HS-5 (cell line): ENCODE measurements at regions not wholly inside any gene's neighbourhood (a gene's known extent, or its start where the extent isn't known, plus 50 kb on each side); places are given as distances from the start of the nearest gene placed in this dataset.

Experiments used
- DNase-seq: peaks from one replicate; pipeline ENCODE4 v3.0.0-alpha.2; 2012; ENCODE audit warnings: low read depth

- DNase-seq = no peak
Observed at GRCh38 chr21:16181018-16181417, 451.2 kb downstream of the USP25 start.

GRCh38 chr21:16185766-16186165 lies 456.0 kb downstream of the USP25 start:
- no peak for DNase-seq

DNA sequence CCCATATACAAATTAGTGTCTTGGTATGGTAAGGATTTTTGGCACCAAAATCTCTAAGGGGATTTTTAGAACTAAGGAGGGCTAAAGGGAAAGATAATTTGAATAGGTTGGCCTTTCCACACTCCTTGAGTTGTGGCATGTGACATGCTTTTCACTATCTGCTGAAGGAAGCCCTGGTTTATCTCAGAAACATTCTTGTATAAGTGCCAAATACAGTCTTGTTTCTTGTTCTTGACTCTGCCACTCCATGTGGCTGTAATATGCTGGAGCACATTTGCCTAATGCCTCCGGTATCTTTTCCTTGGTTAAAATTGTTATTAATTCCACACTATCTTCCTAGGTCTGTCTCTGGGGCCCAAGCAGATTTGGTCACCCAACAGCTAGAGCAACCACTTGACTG lies 457.0 kb downstream of the USP25 start:
- DNase-seq = no peak

DNA sequence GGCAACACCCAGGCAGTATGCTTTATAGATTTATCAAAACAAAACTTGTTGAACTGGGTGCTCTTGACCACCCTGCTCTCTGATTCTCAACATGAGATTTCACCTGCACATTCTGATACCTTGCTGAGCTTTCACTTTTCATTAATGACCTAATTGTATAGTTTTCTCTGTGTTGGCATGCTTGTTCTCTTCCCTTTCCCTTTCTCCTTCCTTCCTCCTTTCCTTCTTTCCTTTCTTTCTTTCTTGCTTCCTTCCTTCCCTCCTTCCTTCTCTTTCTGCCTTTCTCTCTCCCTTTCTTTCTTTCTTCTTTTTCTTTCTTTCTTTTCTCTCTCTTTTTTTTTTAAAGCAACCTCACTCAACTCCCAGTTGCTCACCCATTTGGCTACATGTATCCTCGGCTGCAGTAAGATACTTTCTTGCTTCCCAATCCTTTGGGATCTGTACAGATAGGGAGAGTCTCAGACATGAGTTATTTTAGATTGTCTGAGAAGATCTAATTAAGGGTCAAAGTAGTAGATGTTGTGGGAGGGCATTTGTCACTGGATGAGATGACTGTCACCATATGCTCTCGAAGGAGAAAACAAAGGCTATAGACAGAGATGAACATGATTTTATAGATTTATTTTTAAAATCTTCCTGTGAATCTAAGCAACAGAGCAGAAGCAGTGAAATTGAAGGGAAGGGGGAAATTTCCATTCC lies 458.0 kb downstream of the USP25 start:
- no peak for DNase-seq

DNA sequence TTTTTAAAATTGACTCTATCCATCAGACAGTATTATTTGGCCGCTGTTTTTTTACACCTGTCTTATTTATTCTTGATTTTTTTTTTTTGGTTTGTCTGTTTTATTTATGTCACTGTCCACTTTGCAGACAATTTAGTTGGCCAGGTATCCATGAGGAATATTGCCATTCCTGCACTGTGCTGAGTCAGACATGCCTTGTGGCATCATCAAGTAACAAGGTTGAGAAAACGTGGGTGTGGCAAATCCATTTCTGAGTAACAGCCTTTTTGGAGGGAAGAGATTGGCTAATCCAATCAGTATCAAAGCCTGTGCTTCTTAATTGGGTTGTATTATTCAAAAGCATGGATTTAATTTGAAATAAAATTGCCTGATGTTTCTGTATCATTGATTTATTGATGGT lies 463.1 kb downstream of the USP25 start:
- peak; percentile 43 for DNase-seq

GRCh38 chr21:16193496-16194094 lies 463.8 kb downstream of the USP25 start:
- no peak for DNase-seq

- DNase-seq = peak; percentile 68
Observed at GRCh38 chr21:16194095-16194787, 464.5 kb downstream of the USP25 start.

DNA sequence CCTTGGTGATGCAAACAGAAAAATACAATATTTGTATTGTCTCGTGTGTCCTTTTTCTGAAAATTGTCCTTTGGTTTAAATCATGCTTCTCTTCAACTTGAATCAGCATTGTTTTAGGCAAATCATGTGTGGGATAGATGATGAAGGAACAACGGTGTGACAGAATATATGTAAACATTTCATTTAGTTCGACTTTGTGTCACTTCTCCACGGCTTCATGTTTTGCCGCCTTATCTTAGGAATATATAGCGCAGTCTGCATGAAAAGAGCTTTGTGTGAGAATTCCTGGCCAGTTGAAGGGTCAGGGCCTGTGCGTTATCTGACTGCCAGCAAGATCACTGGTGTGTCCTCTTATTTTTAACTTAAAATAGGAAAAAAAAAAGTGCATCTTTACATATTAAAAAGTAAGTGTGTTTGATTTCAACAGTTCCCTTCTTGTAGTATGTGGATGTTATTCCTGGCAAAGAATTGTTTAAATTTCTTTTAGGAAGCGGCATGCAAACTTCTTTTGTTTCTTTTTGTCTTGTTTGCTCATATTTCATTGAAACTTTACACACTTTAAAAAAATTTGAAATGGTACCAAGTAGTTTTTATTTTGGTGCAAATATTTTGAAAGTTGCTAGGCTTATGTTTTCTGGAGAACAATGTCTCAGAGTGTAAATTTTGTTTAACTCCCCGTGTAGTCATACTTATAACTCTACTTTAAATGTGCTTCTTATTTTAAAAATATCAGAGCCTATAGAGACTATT lies 465.2 kb downstream of the USP25 start:
- no peak for DNase-seq

DNA sequence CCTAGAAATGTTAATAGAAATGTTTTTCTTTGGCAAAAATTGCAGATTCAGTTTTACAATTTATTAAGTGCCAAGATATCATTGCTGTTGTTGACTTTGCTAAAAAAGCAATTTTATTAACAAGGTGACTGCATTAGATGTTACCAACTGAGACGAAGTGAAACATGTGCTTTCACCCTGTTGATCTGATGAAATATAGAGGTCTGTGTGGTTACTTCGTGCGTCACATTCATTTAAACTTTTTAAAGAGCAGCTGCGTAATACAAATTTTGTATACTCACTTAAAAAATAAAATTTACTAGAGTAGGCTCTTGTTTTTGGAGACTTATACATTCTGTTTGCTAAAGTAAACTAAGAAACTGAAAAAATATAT lies 465.7 kb downstream of the USP25 start:
- DNase-seq = peak; percentile 24

GRCh38 chr21:16196001-16196400 lies 466.2 kb downstream of the USP25 start:
- DNase-seq = no peak

GRCh38 chr21:16198546-16198945 lies 468.8 kb downstream of the USP25 start:
- DNase-seq = no peak

GRCh38 chr21:16199539-16199938 lies 469.8 kb downstream of the USP25 start:
- no peak for DNase-seq

- no peak for DNase-seq
Observed at GRCh38 chr21:16201718-16202117, 471.9 kb downstream of the USP25 start.

DNA sequence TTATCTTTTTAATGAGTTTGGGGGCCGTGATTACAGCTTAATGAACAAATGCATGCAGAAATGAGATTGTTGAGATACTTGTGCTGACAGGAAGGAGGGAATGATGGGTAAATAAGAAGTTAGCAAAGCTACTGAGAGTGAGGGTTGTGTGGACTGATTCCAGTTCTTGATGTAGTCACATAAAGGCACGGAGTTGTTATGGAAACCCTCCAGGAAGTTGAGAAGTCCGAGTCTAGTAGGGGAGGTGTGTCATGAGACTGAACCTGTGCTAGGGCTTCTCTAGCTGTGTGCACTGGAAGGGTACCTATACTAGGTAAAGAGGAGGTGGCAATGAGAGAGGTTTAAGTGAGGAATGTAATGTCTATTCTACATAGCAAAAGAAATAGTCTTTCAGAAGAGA lies 475.7 kb downstream of the USP25 start:
- DNase-seq = no peak

- DNase-seq = no peak
Observed at GRCh38 chr21:16211339-16212303, 481.8 kb downstream of the USP25 start.

DNA sequence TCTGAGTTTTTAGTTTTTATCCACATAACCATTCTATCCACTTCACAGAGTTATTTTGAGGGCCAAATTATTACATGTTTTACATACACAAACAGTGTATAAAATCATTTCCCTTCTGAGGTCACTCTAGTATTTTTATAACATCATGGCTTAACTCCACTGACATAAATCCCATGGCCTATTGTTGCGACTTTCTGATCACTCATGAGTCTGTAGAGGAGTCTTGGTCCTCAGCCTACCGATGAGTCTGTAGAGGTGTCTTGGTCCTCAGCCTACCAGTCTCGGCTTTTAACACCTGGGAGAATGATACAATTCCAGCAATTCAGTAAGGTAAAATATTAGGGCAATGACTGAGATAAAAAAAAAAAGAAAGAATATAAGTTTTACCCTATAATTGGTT lies 483.7 kb downstream of the USP25 start:
- no peak for DNase-seq

- DNase-seq = no peak
Observed at GRCh38 chr21:16215193-16215592, 485.4 kb downstream of the USP25 start.

GRCh38 chr21:16215663-16216183 lies 485.9 kb downstream of the USP25 start:
- no peak for DNase-seq

- no peak for DNase-seq
Observed at GRCh38 chr21:16216288-16216962, 486.6 kb downstream of the USP25 start.

- no peak for DNase-seq
Observed at GRCh38 chr21:16218682-16219343, 489.0 kb downstream of the USP25 start.
